B cell (primary cell): ENCODE measurements at regions not wholly inside any gene's neighbourhood (a gene's known extent, or its start where the extent isn't known, plus 50 kb on each side); places are given as distances from the start of the nearest gene placed in this dataset.

Source experiments
- ATAC-seq: fragments of 200-7000 bp; cut with Tn5 transposase; one replicate; pipeline ENCODE4 v1.10.0; 2021; ENCODE audit warnings: low read depth, mild to moderate bottlenecking, moderate number of reproducible peaks, moderate library complexity
- CTCF ChIA-PET: fragments of 350-600 bp; sonication (Branson Sonifier 250); formaldehyde crosslinking; loops from one replicate; lab custom pipeline; 2021; ENCODE audit warnings: antibody characterized with exemption, inconsistent platforms; lab: Charles Lee
- POLR2A ChIA-PET: fragments of 350-600 bp; sonication (Branson Sonifier 250); formaldehyde crosslinking; loops from one replicate; lab custom pipeline; 2021; ENCODE audit warnings: antibody characterized with exemption; lab: Charles Lee
- DNase-seq: peaks from one replicate; pipeline ENCODE4 v3.0.0; 2013
- H2AFZ ChIP-seq: 2 replicates; pipeline ENCODE4 v1.6.1; 2012; ENCODE audit warnings: mild to moderate bottlenecking, low read depth, low read length; ENCODE audit not compliant: insufficient read depth, poor library complexity, severe bottlenecking
- H3K27ac ChIP-seq, 2 donors: 1 replicate in 1 of 2; 2 replicates in 1 of 2; pipeline ENCODE4 v1.5.1; 2012 to 2013; ENCODE audit warnings: low read length in 2 of 2, mild to moderate bottlenecking in 2 of 2, moderate library complexity in 1 of 2
- H3K27me3 ChIP-seq, 4 experiments: fragments of 200-600 bp in 1 of 4; sonication (generic) in 1 of 4; replicated peaks in 1 of 4; 1 replicate in 2 of 4; 2 replicates in 2 of 4; pipeline versions ENCODE4 v1.6.1 to v1.7.0; 2013 to 2016; ENCODE audit warnings: low read length in 3 of 4, mild to moderate bottlenecking in 2 of 4, mixed read lengths in 1 of 4, moderate library complexity in 1 of 4; ENCODE audit not compliant: insufficient read depth in 4 of 4, control insufficient read depth in 3 of 4; ENCODE audit errors: control extremely low read depth in 1 of 4
- H3K36me3 ChIP-seq, 2 experiments: replicated peaks in 1 of 2; 1 replicate in 1 of 2; 2 replicates in 1 of 2; pipeline versions ENCODE4 v1.6.1 to v1.7.1; 2013; ENCODE audit warnings: low read length in 1 of 2; ENCODE audit not compliant: insufficient read depth in 2 of 2, control insufficient read depth in 1 of 2; ENCODE audit errors: control extremely low read depth in 1 of 2, extremely low read depth in 1 of 2
- H3K4me1 ChIP-seq, 2 donors: fragments of 200-600 bp in 1 of 2; sonication (generic) in 1 of 2; 1 replicate in 1 of 2; 2 replicates in 1 of 2; pipeline versions ENCODE4 v1.5.1 to v1.6.1; 2013 to 2017; ENCODE audit warnings: low read length in 2 of 2; ENCODE audit not compliant: control insufficient read depth in 2 of 2, insufficient read depth in 2 of 2
- H3K4me2 ChIP-seq: replicated peaks from 2 replicates; pipeline ENCODE3; 2012; ENCODE audit warnings: mild to moderate bottlenecking, low read depth, low read length; ENCODE audit not compliant: poor library complexity, severe bottlenecking
- H3K4me3 ChIP-seq, 5 experiments: fragments of 200-600 bp in 1 of 5; sonication (generic) in 1 of 5; 1 replicate in 3 of 5; 2 replicates in 2 of 5; pipeline versions ENCODE4 v1.5.1 to v1.7.0; 2011 to 2016; ENCODE audit warnings: low read length in 4 of 5, mild to moderate bottlenecking in 4 of 5, low read depth in 2 of 5, control low read depth in 1 of 5, moderate library complexity in 1 of 5; ENCODE audit not compliant: insufficient read depth in 1 of 5; ENCODE audit errors: control extremely low read depth in 1 of 5, extremely low read depth in 1 of 5
- H3K79me2 ChIP-seq: fragments of 200-600 bp; sonication (generic); one replicate; pipeline ENCODE4 v1.6.0; 2016; ENCODE audit warnings: low read length; ENCODE audit not compliant: control insufficient read depth, insufficient read depth
- H3K9ac ChIP-seq: fragments of 200-600 bp; sonication (generic); 2 replicates; pipeline ENCODE4 v1.6.1; 2017; ENCODE audit warnings: mild to moderate bottlenecking, low read length, moderate library complexity
- H3K9me3 ChIP-seq, 3 donors: one replicate each; pipeline versions ENCODE4 v1.6.1 to v1.7.1; 2013; ENCODE audit warnings: low read length in 2 of 3; ENCODE audit not compliant: control insufficient read depth in 2 of 3, insufficient read depth in 1 of 3; ENCODE audit errors: control extremely low read depth in 1 of 3
- H4K20me1 ChIP-seq: 2 replicates; pipeline ENCODE4 v1.6.0; 2012; ENCODE audit warnings: mild to moderate bottlenecking, low read length; ENCODE audit not compliant: insufficient read depth, control insufficient read depth, poor library complexity, severe bottlenecking
- H3K27ac Mint-ChIP-seq: one replicate; pipeline ENCODE4 v1.8.0; 2021; ENCODE audit warnings: mixed read lengths
- H3K27me3 Mint-ChIP-seq: one replicate; pipeline ENCODE4 v1.8.0; 2021; ENCODE audit warnings: mixed read lengths
- H3K4me1 Mint-ChIP-seq: one replicate; pipeline ENCODE4 v1.8.0; 2021; ENCODE audit warnings: mixed read lengths
- H3K4me3 Mint-ChIP-seq: one replicate; pipeline ENCODE4 v1.8.0; 2021; ENCODE audit warnings: mixed read lengths
- H3K9me3 Mint-ChIP-seq: one replicate; pipeline ENCODE4 v1.8.0; 2022; ENCODE audit warnings: mixed read lengths; ENCODE audit not compliant: insufficient read depth
- EZH2 ChIP-seq: IDR thresholded peaks from 2 replicates; pipeline ENCODE4 v1.6.1; 2012; ENCODE audit warnings: borderline replicate concordance, low read depth, mild to moderate bottlenecking, moderate library complexity, low read length; ENCODE audit not compliant: insufficient read depth, poor library complexity, severe bottlenecking
- WGBS: methylation state at CpG from one replicate; pipeline ENCODE4 v1.1.5; 2013; ENCODE audit warnings: missing lambda C conversion rate; ENCODE audit not compliant: insufficient coverage; 5-methylcytosine and 5-hydroxymethylcytosine counted together
- intact Hi-C: fragments of 100-400 bp; cut with micrococcal nuclease; formaldehyde crosslinking; loops from one replicate; pipeline ENCODE4 v1.10.0; 2022
- TF ChIP-seq, protein P1 (sequence below): fragments of 200-600 bp; IDR thresholded peaks from one replicate; pipeline ENCODE4 v1.8.0; 2022; ENCODE audit warnings: antibody characterized with exemption, mild to moderate bottlenecking

DNA sequence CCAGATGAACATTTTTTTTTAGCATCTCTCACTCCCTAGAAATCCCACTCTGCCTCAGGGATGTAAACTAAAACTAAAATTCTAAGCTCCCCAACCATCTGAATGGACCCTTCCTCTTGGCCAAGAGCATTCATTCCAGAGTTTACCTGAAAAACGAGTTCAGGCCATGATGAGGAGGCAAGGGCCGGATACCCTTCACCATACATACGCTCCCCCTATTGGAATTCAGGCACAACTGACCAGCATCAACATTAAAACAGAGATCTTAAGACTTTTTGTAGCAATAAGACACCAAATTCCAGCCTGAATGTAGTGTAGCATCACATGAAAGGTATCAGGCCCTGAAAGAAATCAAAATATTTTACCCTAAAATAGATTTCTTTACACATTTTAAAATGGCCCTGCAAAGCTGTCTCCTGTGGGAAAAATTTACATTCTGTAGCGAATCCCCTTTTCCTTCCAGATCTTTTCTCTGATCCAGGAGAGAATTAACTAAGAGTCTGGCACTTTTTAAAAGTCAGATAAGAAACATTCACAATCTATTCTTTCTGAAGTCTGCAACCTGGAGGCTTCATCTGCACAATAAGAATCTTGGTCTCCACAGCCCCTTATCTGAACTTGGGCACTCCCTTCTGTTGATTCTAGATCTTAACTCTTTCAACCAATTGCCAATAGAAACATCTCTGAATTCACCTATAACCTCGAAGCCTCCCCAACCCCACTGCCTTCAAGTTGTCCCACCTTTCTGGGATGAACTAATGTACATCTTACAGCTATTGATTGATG is 888.5 kb downstream of the UQCRFS1 start:
- H3K27ac Mint-ChIP-seq = no peak overlapping the region
- ChIA-PET CTCF (no interaction called here), POLR2A (no interaction called here)
- no peak overlapping the region for H3K4me3 Mint-ChIP-seq
- no peak overlapping the region for H3K4me2 ChIP-seq
- peaks cover 0 to 2% (median 0%) of the 10 kb centered on the region in 3 donors for H3K9me3 ChIP-seq
- H3K27me3 Mint-ChIP-seq = no peaks in the 10 kb centered on the region
- H3K27ac ChIP-seq = no peak overlapping the region
- H3K9me3 Mint-ChIP-seq = peaks cover 4% of the 10 kb centered on the region
- no peaks in the 10 kb centered on the region for H3K4me1 ChIP-seq
- 68% methylated on average over 4 of the region's 5 CpGs for WGBS
- H2AFZ ChIP-seq = no peak overlapping the region
- H3K4me1 Mint-ChIP-seq = no peaks in the 10 kb centered on the region
- H3K27me3 ChIP-seq = no peaks in the 10 kb centered on the region
- H3K4me3 ChIP-seq = no peak overlapping the region
- H3K36me3 ChIP-seq = no peaks in the 10 kb centered on the region
- TF ChIP-seq EZH2 = no peak
- TF ChIP-seq, protein P1, sequence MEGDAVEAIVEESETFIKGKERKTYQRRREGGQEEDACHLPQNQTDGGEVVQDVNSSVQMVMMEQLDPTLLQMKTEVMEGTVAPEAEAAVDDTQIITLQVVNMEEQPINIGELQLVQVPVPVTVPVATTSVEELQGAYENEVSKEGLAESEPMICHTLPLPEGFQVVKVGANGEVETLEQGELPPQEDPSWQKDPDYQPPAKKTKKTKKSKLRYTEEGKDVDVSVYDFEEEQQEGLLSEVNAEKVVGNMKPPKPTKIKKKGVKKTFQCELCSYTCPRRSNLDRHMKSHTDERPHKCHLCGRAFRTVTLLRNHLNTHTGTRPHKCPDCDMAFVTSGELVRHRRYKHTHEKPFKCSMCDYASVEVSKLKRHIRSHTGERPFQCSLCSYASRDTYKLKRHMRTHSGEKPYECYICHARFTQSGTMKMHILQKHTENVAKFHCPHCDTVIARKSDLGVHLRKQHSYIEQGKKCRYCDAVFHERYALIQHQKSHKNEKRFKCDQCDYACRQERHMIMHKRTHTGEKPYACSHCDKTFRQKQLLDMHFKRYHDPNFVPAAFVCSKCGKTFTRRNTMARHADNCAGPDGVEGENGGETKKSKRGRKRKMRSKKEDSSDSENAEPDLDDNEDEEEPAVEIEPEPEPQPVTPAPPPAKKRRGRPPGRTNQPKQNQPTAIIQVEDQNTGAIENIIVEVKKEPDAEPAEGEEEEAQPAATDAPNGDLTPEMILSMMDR = no peak
- H4K20me1 ChIP-seq = no peaks in the 10 kb centered on the region
- intact Hi-C loops = no loop called here
- no peak for DNase-seq
- H3K9ac ChIP-seq = no peak overlapping the region
- H3K79me2 ChIP-seq = no peaks in the 10 kb centered on the region
- no peak for ATAC-seq

DNA sequence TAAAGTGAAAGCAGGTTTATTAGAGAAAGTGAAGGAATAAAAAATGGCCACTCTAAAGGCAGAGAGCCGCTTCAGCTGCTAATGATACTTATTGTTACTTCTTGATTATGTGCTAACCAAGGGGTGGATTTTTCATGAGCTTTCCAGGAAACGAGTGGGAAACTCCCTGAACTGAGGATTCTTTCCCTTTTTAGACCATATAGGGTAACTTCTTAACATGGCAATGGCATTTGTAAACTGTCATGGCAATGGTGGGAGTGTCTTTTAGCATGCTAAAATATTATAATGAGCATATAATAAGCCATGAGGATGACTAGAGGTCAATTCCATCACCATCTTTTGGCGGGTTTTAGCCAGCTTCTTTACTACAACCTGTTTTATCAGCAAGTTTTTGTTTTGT is 890.0 kb downstream of the UQCRFS1 start:
- Histone ChIP-seq H4K20me1 (no peaks in the 10 kb centered on the region), H3K4me3 (no peak overlapping the region), H3K27me3 (no peaks in the 10 kb centered on the region), H3K9me3 (no peaks in the 10 kb centered on the region), H3K4me1 (no peaks in the 10 kb centered on the region), H3K4me2 (no peak overlapping the region), H3K79me2 (no peaks in the 10 kb centered on the region), H3K9ac (no peak overlapping the region), H3K36me3 (no peaks in the 10 kb centered on the region), H2AFZ (no peak overlapping the region), H3K27ac (no peak overlapping the region)
- ChIA-PET POLR2A (no interaction called here), CTCF (no interaction called here)
- H3K4me3 Mint-ChIP-seq = no peak overlapping the region
- no peak overlapping the region for H3K27ac Mint-ChIP-seq
- no peaks in the 10 kb centered on the region for H3K27me3 Mint-ChIP-seq
- no peak for TF ChIP-seq EZH2
- TF ChIP-seq, protein P1 = no peak
- 83% methylated on average over 1 of the region's 3 CpGs for WGBS
- DNase-seq (no peak), ATAC-seq (no peak)
- no peaks in the 10 kb centered on the region for H3K9me3 Mint-ChIP-seq
- H3K4me1 Mint-ChIP-seq = no peaks in the 10 kb centered on the region
- intact Hi-C loops = no loop called here
